ENCODE measurements at regions not wholly inside any gene's neighbourhood (a gene's known extent, or its start where the extent isn't known, plus 50 kb on each side); places are given as distances from the start of the nearest gene placed in this dataset.
A peak's percentile ranks its signal among the peaks of the same experiment; 100 is the strongest.
"Not testable (repeated sequence)": the region's sequence is repeated elsewhere in the genome, so short reads cannot be mapped to it uniquely, and the experiment has no call there.

GRCh38 chrX:107296184-107296583, 89.8 kb downstream of the DNAAF6 start:
- DNase-seq: not testable (repeated sequence)

- DNase-seq: no peak
Measured at GRCh38 chrX:107298276-107298675, 91.9 kb downstream of the DNAAF6 start.

- no peak for DNase-seq
Measured at GRCh38 chrX:107301253-107301652, 94.8 kb downstream of the DNAAF6 start.

- no peak for DNase-seq
Measured at GRCh38 chrX:107304141-107304540, 97.7 kb downstream of the DNAAF6 start.

- no peak for DNase-seq
Measured at GRCh38 chrX:107323786-107324492, 117.5 kb downstream of the DNAAF6 start.

- no peak for DNase-seq
Measured at GRCh38 chrX:107324493-107325310, 118.3 kb downstream of the DNAAF6 start.

- DNase-seq: no peak
Measured at GRCh38 chrX:107325467-107325866, 119.1 kb downstream of the DNAAF6 start.

- DNase-seq: no peak
Measured at GRCh38 chrX:107348051-107348450, 101.4 kb upstream of the FRMPD3 start.

- DNase-seq: no peak
Measured at GRCh38 chrX:107348990-107349389, 100.5 kb upstream of the FRMPD3 start.

- peak in 2 of 3 experiments; percentile 12 to 68 for DNase-seq
Measured at GRCh38 chrX:107355533-107355932, 93.9 kb upstream of the FRMPD3 start.

- DNase-seq: no peak
Measured at GRCh38 chrX:107360788-107361360, 88.6 kb upstream of the FRMPD3 start.

- not testable (repeated sequence) for DNase-seq
Measured at GRCh38 chrX:107370185-107370584, 79.3 kb upstream of the FRMPD3 start.

- DNase-seq: no peak
Measured at GRCh38 chrX:107374132-107374531, 75.3 kb upstream of the FRMPD3 start.

- no peak for DNase-seq
Measured at GRCh38 chrX:107374831-107375230, 74.6 kb upstream of the FRMPD3 start.

GRCh38 chrX:107376186-107376585, 73.3 kb upstream of the FRMPD3 start:
- DNase-seq: not testable (repeated sequence)

- peak in 1 of 3 experiments; percentile 12 for DNase-seq
Measured at GRCh38 chrX:107384397-107385105, 64.9 kb upstream of the FRMPD3 start.

- no peak for DNase-seq
Measured at GRCh38 chrX:107389726-107390125, 59.7 kb upstream of the FRMPD3 start.

- DNase-seq: not testable (repeated sequence)
Measured at GRCh38 chrX:107393656-107394055, 55.8 kb upstream of the FRMPD3 start.

GRCh38 chrX:107396235-107396634, 53.2 kb upstream of the FRMPD3 start:
- no peak for DNase-seq

GRCh38 chrX:107396783-107397182, 52.7 kb upstream of the FRMPD3 start:
- DNase-seq: no peak

- no peak for DNase-seq
Measured at GRCh38 chrX:107398115-107398514, 51.3 kb upstream of the FRMPD3 start.
